Keratinocyte (primary cell): ENCODE measurements at regions not wholly inside any gene's neighbourhood (a gene's known extent, or its start where the extent isn't known, plus 50 kb on each side); places are given as distances from the start of the nearest gene placed in this dataset.
A peak's percentile ranks its signal among the peaks of the same experiment; 100 is the strongest.

Source experiments
- DNase-seq: peaks from one replicate; pipeline ENCODE4 v3.0.0-alpha.2; 2011; ENCODE audit warnings: low read depth, missing footprints, low spot score
- FAIRE-seq: peaks from 2 replicates; lab custom pipeline; 2011; peaks lifted over from hg19 to GRCh38; lab: Jason Lieb, UNC
- H2AFZ ChIP-seq: 2 replicates; pipeline ENCODE4 v1.6.0; 2012; ENCODE audit warnings: low read length, control low read depth, inconsistent platforms; ENCODE audit not compliant: control insufficient read depth
- H3K27ac ChIP-seq: 2 replicates; pipeline ENCODE4 v1.5.1; 2011; ENCODE audit warnings: low read length; ENCODE audit not compliant: control insufficient read depth, insufficient read depth
- H3K27me3 ChIP-seq: 3 replicates; pipeline ENCODE4 v1.6.0; 2011; ENCODE audit warnings: low read length; ENCODE audit not compliant: control insufficient read depth, insufficient read depth; ENCODE audit errors: extremely low read depth
- H3K36me3 ChIP-seq, 2 experiments: 2 replicates in 1 of 2; 3 replicates in 1 of 2; pipeline ENCODE4 v1.5.1; 2011; ENCODE audit warnings: low read length in 2 of 2, mild to moderate bottlenecking in 1 of 2; ENCODE audit not compliant: control insufficient read depth in 2 of 2, insufficient read depth in 2 of 2; ENCODE audit errors: extremely low read depth in 1 of 2
- H3K4me1 ChIP-seq: 3 replicates; pipeline ENCODE4 v1.5.1; 2011; ENCODE audit warnings: low read length; ENCODE audit not compliant: control insufficient read depth, insufficient read depth; ENCODE audit errors: extremely low read depth
- H3K4me2 ChIP-seq: 3 replicates; pipeline ENCODE4 v1.6.0; 2011; ENCODE audit warnings: low read depth, low read length; ENCODE audit not compliant: control insufficient read depth, insufficient read depth; ENCODE audit errors: extremely low read depth
- H3K4me3 ChIP-seq, 3 experiments: fragments of 200-600 bp in 1 of 3; sonication (generic) in 1 of 3; 2 replicates in 2 of 3; 3 replicates in 1 of 3; pipeline ENCODE4 v1.5.1; 2011 to 2016; ENCODE audit warnings: low read length in 3 of 3, mild to moderate bottlenecking in 3 of 3, control low read depth in 2 of 3, inconsistent platforms in 1 of 3, low read depth in 1 of 3, mixed read lengths in 1 of 3, mixed run types in 1 of 3, moderate library complexity in 1 of 3; ENCODE audit not compliant: control insufficient read depth in 2 of 3, insufficient read depth in 2 of 3; ENCODE audit errors: extremely low read depth in 1 of 3
- H3K79me2 ChIP-seq: 2 replicates; pipeline ENCODE4 v1.6.0; 2012; ENCODE audit warnings: low read length; ENCODE audit not compliant: control insufficient read depth, insufficient read depth
- H3K9ac ChIP-seq: 3 replicates; pipeline ENCODE4 v1.6.0; 2011; ENCODE audit warnings: low read length; ENCODE audit not compliant: control insufficient read depth, insufficient read depth; ENCODE audit errors: extremely low read depth
- H3K9me1 ChIP-seq: 3 replicates; pipeline ENCODE4 v1.6.0; 2011; ENCODE audit warnings: low read length; ENCODE audit not compliant: control insufficient read depth, insufficient read depth; ENCODE audit errors: extremely low read depth
- H3K9me3 ChIP-seq: 2 replicates; pipeline ENCODE4 v1.5.1; 2012; ENCODE audit warnings: low read depth, low read length; ENCODE audit not compliant: control insufficient read depth
- H4K20me1 ChIP-seq: 3 replicates; pipeline ENCODE4 v1.6.0; 2011; ENCODE audit warnings: low read length; ENCODE audit not compliant: control insufficient read depth, insufficient read depth; ENCODE audit errors: extremely low read depth
- CTCF ChIP-seq, 3 experiments: IDR thresholded peaks in 1 of 3; conservative IDR thresholded peaks in 1 of 3; optimal IDR thresholded peaks in 1 of 3; 2 replicates in 2 of 3; 3 replicates in 1 of 3; pipeline versions ENCODE3 to v1.5.1; 2011; ENCODE audit warnings: low read length in 3 of 3, mild to moderate bottlenecking in 3 of 3, moderate library complexity in 2 of 3, control low read depth in 1 of 3, inconsistent platforms in 1 of 3; ENCODE audit not compliant: insufficient read depth in 2 of 3; ENCODE audit errors: extremely low read depth in 1 of 3
- EZH2 ChIP-seq: IDR thresholded peaks from one replicate; pipeline ENCODE4 v1.6.1; 2012; ENCODE audit warnings: inconsistent platforms, mild to moderate bottlenecking, low read length, moderate library complexity
- dilution Hi-C: fragments of 300-500 bp; cut with MboI; formaldehyde crosslinking; loops from one replicate; pipeline ENCODE4 v1.7.0; 2020; ENCODE audit warnings: low sequenced_read_pairs; ENCODE audit not compliant: extremely low pct_ligation_motif_present

- Histone ChIP-seq H2AFZ (no peak overlapping the region), H3K9ac (no peak overlapping the region), H4K20me1 (no peaks in the 10 kb centered on the region), H3K79me2 (no peaks in the 10 kb centered on the region), H3K27ac (no peak overlapping the region), H3K4me3 (no peak overlapping the region), H3K27me3 (peaks cover 55% of the 10 kb centered on the region), H3K9me1 (no peaks in the 10 kb centered on the region), H3K4me2 (no peak overlapping the region), H3K4me1 (no peaks in the 10 kb centered on the region), H3K36me3 (no peaks in the 10 kb centered on the region), H3K9me3 (no peaks in the 10 kb centered on the region)
- dilution Hi-C loops: no loop called here
- no peak for TF ChIP-seq CTCF (optimal IDR thresholded peaks at IDR 0.05 in 1 of 3, IDR thresholded peaks at IDR 0.05 in 1 of 3, conservative IDR thresholded peaks at IDR 0.05 in 1 of 3; ENCODE audit: extremely low read depth in 1 of 3, insufficient read depth in 2 of 3, low read length in 3 of 3)
- peak; percentile 29 for TF ChIP-seq EZH2
- FAIRE-seq (no peak), DNase-seq (no peak)
These were observed 89.2 kb downstream of the MICALL2 start for GRCh38 chr7:1369916-1370657.

GRCh38 chr7:1370738-1371137, 88.5 kb downstream of the MICALL2 start:
- dilution Hi-C loops: no loop called here
- H3K9ac ChIP-seq: no peak overlapping the region
- H3K79me2 ChIP-seq: no peaks in the 10 kb centered on the region
- FAIRE-seq: no peak
- H4K20me1 ChIP-seq: no peaks in the 10 kb centered on the region
- DNase-seq: no peak
- H3K9me1 ChIP-seq: no peaks in the 10 kb centered on the region
- H3K4me2 ChIP-seq: no peak overlapping the region
- no peaks in the 10 kb centered on the region for H3K4me1 ChIP-seq
- no peaks in the 10 kb centered on the region for H3K9me3 ChIP-seq
- H3K36me3 ChIP-seq: no peaks in the 10 kb centered on the region
- TF ChIP-seq EZH2 (no peak), CTCF (optimal IDR thresholded peaks at IDR 0.05 in 1 of 3, IDR thresholded peaks at IDR 0.05 in 1 of 3, conservative IDR thresholded peaks at IDR 0.05 in 1 of 3; ENCODE audit: extremely low read depth in 1 of 3, insufficient read depth in 2 of 3, low read length in 3 of 3) (no peak)
- no peak overlapping the region for H3K4me3 ChIP-seq
- no peak overlapping the region for H3K27ac ChIP-seq
- no peak overlapping the region for H2AFZ ChIP-seq
- peaks cover 55% of the 10 kb centered on the region for H3K27me3 ChIP-seq
